T-helper 17 cell (primary cell): ENCODE measurements at regions not wholly inside any gene's neighbourhood (a gene's known extent, or its start where the extent isn't known, plus 50 kb on each side); places are given as distances from the start of the nearest gene placed in this dataset.
A peak's percentile ranks its signal among the peaks of the same experiment; 100 is the strongest.

Experiments
- ATAC-seq: fragments of 150-1000 bp; cut with Tn5 transposase; 2 replicates; pipeline ENCODE4 v1.10.0; 2021; ENCODE audit warnings: mild to moderate bottlenecking, moderate library complexity
- DNase-seq, 3 donors: peaks; one replicate each; pipeline versions ENCODE4 v3.0.0 to v3.0.0-alpha.2; 2020 to 2021
- H3K9me3 ChIP-seq: one replicate; pipeline ENCODE4 v1.7.0; 2013; ENCODE audit warnings: low read length, mild to moderate bottlenecking; ENCODE audit not compliant: control insufficient read depth, poor library complexity, severe bottlenecking
- H3K27ac Mint-ChIP-seq: one replicate; pipeline ENCODE4 v1.8.0; 2022; ENCODE audit warnings: mild to moderate bottlenecking, moderate library complexity, mixed read lengths
- H3K27me3 Mint-ChIP-seq: one replicate; pipeline ENCODE4 v1.8.0; 2022; ENCODE audit warnings: mixed read lengths
- H3K36me3 Mint-ChIP-seq: one replicate; pipeline ENCODE4 v1.8.0; 2022; ENCODE audit warnings: low read depth, mixed read lengths
- H3K4me1 Mint-ChIP-seq: one replicate; pipeline ENCODE4 v1.8.0; 2022; ENCODE audit warnings: mild to moderate bottlenecking, mixed read lengths
- H3K4me3 Mint-ChIP-seq: one replicate; pipeline ENCODE4 v1.8.0; 2022; ENCODE audit warnings: mild to moderate bottlenecking, moderate library complexity, mixed read lengths

- Mint-ChIP-seq H3K27me3 (peaks cover 39% of the 10 kb centered on the region), H3K4me3 (no peak overlapping the region), H3K4me1 (peaks cover 4% of the 10 kb centered on the region), H3K36me3 (peaks cover 2% of the 10 kb centered on the region), H3K27ac (no peak overlapping the region)
- no peaks in the 10 kb centered on the region for H3K9me3 ChIP-seq
- DNase-seq (no peak), ATAC-seq (no peak)
These were observed 180.7 kb upstream of the NCAM1 start for GRCh38 chr11:112780351-112781087.

- no peaks in the 10 kb centered on the region for H3K9me3 ChIP-seq
- Mint-ChIP-seq H3K36me3 (peaks cover 2% of the 10 kb centered on the region), H3K27ac (no peak overlapping the region), H3K4me3 (no peak overlapping the region), H3K4me1 (peaks cover 4% of the 10 kb centered on the region), H3K27me3 (peaks cover 47% of the 10 kb centered on the region)
- DNase-seq (no peak), ATAC-seq (no peak)
These were observed 177.3 kb upstream of the NCAM1 start for GRCh38 chr11:112783945-112784322.

DNA sequence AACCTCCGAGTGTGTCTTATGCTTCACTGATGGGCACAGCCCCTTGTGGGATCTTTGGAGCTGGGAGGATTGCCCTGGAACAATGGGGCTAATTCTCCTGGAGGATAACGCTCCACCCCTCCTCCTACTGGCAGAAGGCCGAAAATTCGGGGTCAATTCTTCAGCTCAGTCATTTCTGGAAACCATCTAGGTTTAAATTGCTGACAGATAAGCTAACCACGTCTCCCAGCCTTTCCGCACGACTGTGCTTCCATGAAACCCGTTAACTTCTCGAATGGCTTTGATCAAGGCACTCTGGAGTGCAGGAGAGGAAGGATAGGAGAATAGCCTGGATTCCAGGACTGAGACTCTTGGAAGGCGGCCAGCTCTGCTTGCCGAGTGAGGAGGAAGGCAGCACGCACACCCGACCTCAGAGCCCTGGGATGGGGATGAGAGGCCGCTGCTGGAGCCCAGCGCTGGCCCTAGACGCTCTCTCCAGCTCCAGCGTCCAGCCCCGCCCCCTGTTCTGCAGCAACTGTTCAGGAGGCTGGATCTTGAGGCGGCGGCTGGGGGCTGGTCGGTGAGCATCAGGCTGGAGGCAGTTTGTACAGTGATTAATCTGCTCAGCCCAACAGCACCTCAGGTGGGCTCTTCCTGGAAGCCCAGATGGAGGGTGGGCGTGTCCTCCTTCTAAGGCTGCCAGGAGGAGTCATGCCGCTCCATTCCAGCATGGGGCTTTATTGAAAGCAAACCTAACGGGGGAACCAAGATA lies 176.7 kb upstream of the NCAM1 start:
- DNase-seq (no peak), ATAC-seq (no peak)
- no peak overlapping the region for H3K4me3 Mint-ChIP-seq
- peaks cover 42% of the 10 kb centered on the region for H3K27me3 Mint-ChIP-seq
- H3K9me3 ChIP-seq, result no peaks in the 10 kb centered on the region
- peaks cover 2% of the 10 kb centered on the region for H3K36me3 Mint-ChIP-seq
- H3K27ac Mint-ChIP-seq, result no peak overlapping the region
- peaks cover 1% of the 10 kb centered on the region for H3K4me1 Mint-ChIP-seq

DNA sequence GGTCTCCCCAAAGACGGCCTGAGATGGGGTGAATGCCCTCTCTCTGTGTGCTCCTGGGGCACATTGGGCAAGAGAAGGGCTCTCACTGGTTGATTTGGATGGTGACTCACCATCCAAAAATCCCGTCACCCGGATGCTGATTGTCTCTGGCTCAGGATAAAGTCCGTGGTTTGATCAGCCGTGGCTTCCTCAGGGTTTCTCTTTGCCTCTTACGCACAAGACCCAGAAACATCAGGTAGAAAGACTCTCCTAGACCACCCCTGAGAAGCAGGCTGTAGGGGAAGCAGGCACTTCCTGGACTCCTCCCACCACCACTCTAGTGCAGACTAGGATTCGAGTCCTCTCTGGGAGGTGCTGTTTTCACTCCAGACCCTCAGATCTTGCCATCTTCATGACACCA lies 176.1 kb upstream of the NCAM1 start:
- H3K9me3 ChIP-seq, result no peaks in the 10 kb centered on the region
- H3K4me3 Mint-ChIP-seq, result no peak overlapping the region
- no peak for DNase-seq
- H3K36me3 Mint-ChIP-seq, result peaks cover 2% of the 10 kb centered on the region
- H3K4me1 Mint-ChIP-seq, result no peaks in the 10 kb centered on the region
- H3K27ac Mint-ChIP-seq, result no peak overlapping the region
- no peak for ATAC-seq
- H3K27me3 Mint-ChIP-seq, result peaks cover 35% of the 10 kb centered on the region

- ATAC-seq (no peak), DNase-seq (no peak)
- H3K27ac Mint-ChIP-seq, result no peak overlapping the region
- H3K36me3 Mint-ChIP-seq, result peaks cover 2% of the 10 kb centered on the region
- no peaks in the 10 kb centered on the region for H3K4me1 Mint-ChIP-seq
- no peak overlapping the region for H3K4me3 Mint-ChIP-seq
- H3K27me3 Mint-ChIP-seq, result peaks cover 36% of the 10 kb centered on the region
- H3K9me3 ChIP-seq, result no peaks in the 10 kb centered on the region
These were observed 175.5 kb upstream of the NCAM1 start for GRCh38 chr11:112785719-112786118.

GRCh38 chr11:112786196-112786595 lies 175.0 kb upstream of the NCAM1 start:
- Mint-ChIP-seq H3K27ac (no peak overlapping the region), H3K36me3 (peaks cover 2% of the 10 kb centered on the region), H3K4me1 (no peaks in the 10 kb centered on the region), H3K27me3 (peaks cover 37% of the 10 kb centered on the region), H3K4me3 (no peak overlapping the region)
- ATAC-seq (no peak), DNase-seq (no peak)
- H3K9me3 ChIP-seq, result no peaks in the 10 kb centered on the region

DNA sequence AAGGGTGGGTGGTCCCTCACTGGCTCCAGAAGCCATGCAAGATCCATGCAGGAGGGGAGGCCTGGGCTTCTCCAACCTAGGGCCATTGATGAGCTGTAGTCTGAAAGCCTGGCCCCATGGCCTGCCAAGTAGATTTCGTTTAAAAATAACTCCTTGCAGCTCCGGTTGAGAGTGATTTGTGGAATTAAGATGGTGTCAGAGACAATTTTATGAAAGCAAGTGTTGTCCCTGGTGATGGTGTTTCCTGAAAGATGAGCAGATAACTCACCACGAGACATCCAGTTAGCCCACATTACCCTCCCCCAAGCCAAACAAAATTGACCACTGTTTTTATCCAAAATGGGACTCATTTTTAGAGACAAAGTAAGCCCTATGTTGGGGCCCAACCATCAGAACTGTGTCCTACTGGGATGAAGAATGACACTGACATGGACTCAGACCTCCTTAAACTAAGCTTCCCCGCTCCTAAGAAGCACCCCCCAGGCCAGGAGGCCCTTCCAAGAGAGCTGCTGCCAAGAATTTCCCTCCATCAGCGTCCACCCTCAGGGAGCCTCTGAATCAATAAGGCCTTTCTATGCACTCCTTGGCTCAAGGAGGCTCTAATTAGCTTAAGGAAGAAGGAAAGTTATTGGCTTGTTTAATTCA lies 174.2 kb upstream of the NCAM1 start:
- DNase-seq, result no peak
- H3K27me3 Mint-ChIP-seq, result peaks cover 37% of the 10 kb centered on the region
- H3K36me3 Mint-ChIP-seq, result peaks cover 2% of the 10 kb centered on the region
- no peak overlapping the region for H3K4me3 Mint-ChIP-seq
- no peaks in the 10 kb centered on the region for H3K9me3 ChIP-seq
- ATAC-seq, result no peak
- H3K27ac Mint-ChIP-seq, result no peak overlapping the region
- H3K4me1 Mint-ChIP-seq, result no peaks in the 10 kb centered on the region

DNA sequence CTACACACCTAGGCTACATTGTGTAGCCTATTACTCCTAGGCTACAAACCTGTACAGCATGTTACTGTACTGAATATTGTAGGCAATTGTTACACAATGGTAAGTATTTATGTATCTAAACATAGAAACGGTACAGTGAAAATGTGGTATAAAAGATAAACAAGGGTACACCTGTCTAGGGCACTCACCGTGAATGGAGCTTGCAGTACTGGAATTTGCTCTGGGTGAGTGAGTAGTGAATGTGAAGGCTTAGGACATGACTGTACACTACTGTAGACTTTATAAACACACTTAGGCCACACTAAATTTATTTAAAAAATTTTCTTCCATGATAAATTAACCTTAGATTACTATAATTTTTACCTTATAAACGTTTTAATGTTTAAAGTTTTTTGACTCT lies 171.7 kb upstream of the NCAM1 start:
- Mint-ChIP-seq H3K27ac (no peak overlapping the region), H3K4me3 (no peak overlapping the region), H3K27me3 (peaks cover 39% of the 10 kb centered on the region), H3K4me1 (peaks cover 2% of the 10 kb centered on the region), H3K36me3 (peaks cover 2% of the 10 kb centered on the region)
- no peak for ATAC-seq
- DNase-seq, result no peak
- no peaks in the 10 kb centered on the region for H3K9me3 ChIP-seq

DNA sequence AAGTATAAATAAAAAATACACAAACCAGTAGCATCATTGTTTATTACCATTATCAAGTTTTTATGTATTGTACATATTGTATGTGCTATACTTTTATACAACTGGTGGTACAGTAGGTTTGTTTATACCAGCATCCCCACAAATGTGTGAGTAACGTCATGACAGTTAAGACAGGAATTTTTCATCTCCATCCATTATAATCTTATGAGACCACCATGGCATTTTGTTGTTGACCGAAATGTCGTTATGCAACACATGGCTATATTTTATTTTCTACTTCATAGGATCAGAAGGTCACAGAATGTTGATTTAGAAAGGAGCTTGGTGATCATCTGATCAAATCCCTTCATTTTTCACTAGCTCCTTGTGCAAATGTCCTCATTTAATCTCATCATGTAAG lies 170.9 kb upstream of the NCAM1 start:
- Mint-ChIP-seq H3K4me1 (peaks cover 2% of the 10 kb centered on the region), H3K27ac (no peak overlapping the region), H3K27me3 (peaks cover 39% of the 10 kb centered on the region), H3K4me3 (no peak overlapping the region), H3K36me3 (peaks cover 2% of the 10 kb centered on the region)
- ATAC-seq (no peak), DNase-seq (no peak)
- no peaks in the 10 kb centered on the region for H3K9me3 ChIP-seq

- H3K9me3 ChIP-seq, result no peaks in the 10 kb centered on the region
- ATAC-seq (no peak), DNase-seq (no peak)
- no peak overlapping the region for H3K27ac Mint-ChIP-seq
- H3K4me1 Mint-ChIP-seq, result peaks cover 2% of the 10 kb centered on the region
- no peak overlapping the region for H3K4me3 Mint-ChIP-seq
- H3K36me3 Mint-ChIP-seq, result no peaks in the 10 kb centered on the region
- peaks cover 29% of the 10 kb centered on the region for H3K27me3 Mint-ChIP-seq
These were observed 169.2 kb upstream of the NCAM1 start for GRCh38 chr11:112792070-112792469.

DNA sequence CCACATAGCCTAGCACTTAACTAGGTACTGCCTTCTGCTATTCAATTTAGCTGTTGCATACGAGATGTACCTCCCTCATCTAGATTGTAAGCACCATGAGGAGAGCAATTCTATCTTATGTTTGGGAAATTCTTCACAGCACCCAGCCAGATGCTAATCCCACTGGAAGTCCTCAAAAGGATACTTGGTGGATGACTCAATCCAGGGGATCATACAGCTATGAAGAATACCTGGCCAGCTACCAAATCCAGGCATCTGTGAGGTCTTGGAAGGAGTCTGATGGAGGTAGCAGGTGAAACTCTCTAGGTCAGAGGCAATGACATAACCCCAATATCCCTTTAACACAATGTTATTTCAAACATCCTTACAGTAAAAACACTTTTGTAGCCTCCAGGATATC lies 167.8 kb upstream of the NCAM1 start:
- H3K4me1 Mint-ChIP-seq, result peaks cover 2% of the 10 kb centered on the region

GRCh38 chr11:112794331-112794846 lies 166.8 kb upstream of the NCAM1 start:
- H3K9me3 ChIP-seq, result no peaks in the 10 kb centered on the region
- peaks cover 4% of the 10 kb centered on the region for H3K4me1 Mint-ChIP-seq
- H3K27me3 Mint-ChIP-seq, result peaks cover 35% of the 10 kb centered on the region
- peaks cover 2% of the 10 kb centered on the region for H3K36me3 Mint-ChIP-seq
- no peak overlapping the region for H3K4me3 Mint-ChIP-seq
- H3K27ac Mint-ChIP-seq, result no peak overlapping the region
- ATAC-seq (no peak), DNase-seq (no peak)

More for the DNA sequence above, 167.8 kb upstream of the NCAM1 start:
- DNase-seq (no peak), ATAC-seq (no peak)
- H3K9me3 ChIP-seq, result no peaks in the 10 kb centered on the region
- Mint-ChIP-seq H3K4me3 (no peak overlapping the region), H3K27me3 (peaks cover 26% of the 10 kb centered on the region), H3K27ac (no peak overlapping the region), H3K36me3 (no peaks in the 10 kb centered on the region)

- Mint-ChIP-seq H3K36me3 (peaks cover 4% of the 10 kb centered on the region), H3K27me3 (peaks cover 39% of the 10 kb centered on the region), H3K27ac (peak overlapping the region; percentile 14), H3K4me3 (no peak overlapping the region), H3K4me1 (peaks cover 4% of the 10 kb centered on the region)
- DNase-seq (no peak), ATAC-seq (peak; percentile 39)
- H3K9me3 ChIP-seq, result no peaks in the 10 kb centered on the region
These were observed 165.9 kb upstream of the NCAM1 start for GRCh38 chr11:112795142-112795815.
